Body of pancreas (tissue), 4 donors: ENCODE measurements at regions not wholly inside any gene's neighbourhood (a gene's known extent, or its start where the extent isn't known, plus 50 kb on each side); places are given as distances from the start of the nearest gene placed in this dataset.

Experiments
- ATAC-seq: fragments of 150-250 bp; one replicate; pipeline ENCODE4 v1.9.1; 2016
- DNase-seq, 4 donors: peaks; one replicate each; pipeline ENCODE4 v3.0.0-alpha.2; 2019
- H3K27ac ChIP-seq, 4 donors: fragments of 200-600 bp; sonication (generic); 1 replicate in 3 of 4; 2 replicates in 1 of 4; pipeline versions ENCODE4 v1.5.1 to v1.6.1; 2016 to 2019; ENCODE audit warnings: mild to moderate bottlenecking in 1 of 4, mixed read lengths in 1 of 4, moderate library complexity in 1 of 4
- H3K27me3 ChIP-seq, 2 donors: fragments of 200-600 bp; sonication (generic); one replicate each; pipeline ENCODE4 v1.6.0; 2016; ENCODE audit warnings: mild to moderate bottlenecking in 1 of 2
- H3K36me3 ChIP-seq, 2 donors: fragments of 200-600 bp; sonication (generic); replicated peaks in 1 of 2; 2 replicates each; pipeline ENCODE4 v1.5.1; 2016; ENCODE audit warnings: low read depth in 2 of 2; ENCODE audit not compliant: insufficient read depth in 1 of 2
- H3K4me1 ChIP-seq: fragments of 200-600 bp; sonication (generic); one replicate; pipeline ENCODE4 v1.6.0; 2016
- H3K4me3 ChIP-seq, 2 donors: fragments of 200-600 bp; sonication (generic); 1 replicate in 1 of 2; 2 replicates in 1 of 2; pipeline ENCODE4 v1.5.1; 2016 to 2019
- H3K9me3 ChIP-seq, 3 donors: fragments of 200-600 bp; sonication (generic); 1 replicate in 2 of 3; 2 replicates in 1 of 3; pipeline ENCODE4 v1.5.1; 2016
- CTCF ChIP-seq, 7 experiments: fragments of 450-650 bp in 4 of 7; fragments of 200-600 bp in 3 of 7; sonication (generic) in 3 of 7; IDR thresholded peaks; one replicate each; pipeline ENCODE4 v1.5.1; 2016 to 2019; ENCODE audit warnings: antibody characterized with exemption in 7 of 7
- POLR2A ChIP-seq, 3 donors: fragments of 450-650 bp; IDR thresholded peaks; one replicate each; pipeline ENCODE4 v1.6.1; 2016; ENCODE audit warnings: antibody characterized with exemption in 3 of 3, mild to moderate bottlenecking in 2 of 3
- WGBS, 2 donors: methylation state at CpG; one replicate each; pipeline ENCODE4 v1.1.5; 2017; 5-methylcytosine and 5-hydroxymethylcytosine counted together
- intact Hi-C: fragments of 100-400 bp; cut with DNase I; formaldehyde crosslinking; loops from one replicate; pipeline ENCODE4 v1.15.1; 2023

- H3K4me3 ChIP-seq = no peak overlapping the region
- no peaks in the 10 kb centered on the region for H3K36me3 ChIP-seq
- DNase-seq = no peak
- 62 to 69% methylated on average over 15 of the region's 15 CpGs for WGBS, 2 donors
- H3K4me1 ChIP-seq = no peaks in the 10 kb centered on the region
- ATAC-seq = no peak
- intact Hi-C loops = no loop called here
- TF ChIP-seq POLR2A (IDR thresholded peaks at IDR 0.05) (no peak), CTCF (IDR thresholded peaks at IDR 0.05) (no peak)
- no peak overlapping the region for H3K27ac ChIP-seq
- H3K27me3 ChIP-seq = no peaks in the 10 kb centered on the region
- H3K9me3 ChIP-seq = no peaks in the 10 kb centered on the region
Measured at GRCh38 chr4:183014361-183015084, 84.5 kb upstream of the WWC2 start.

GRCh38 chr4:183013730-183014002 lies 85.4 kb upstream of the WWC2 start:
- H3K9me3 ChIP-seq = no peaks in the 10 kb centered on the region
- WGBS, 2 donors = 62 to 82% methylated on average over 9 to 10 of the region's 10 CpGs

GRCh38 chr4:183012879-183013729 lies 86.0 kb upstream of the WWC2 start:
- TF ChIP-seq POLR2A (IDR thresholded peaks at IDR 0.05) = no peak
- no peak for TF ChIP-seq CTCF (IDR thresholded peaks at IDR 0.05)

More at GRCh38 chr4:183013730-183014002, 85.4 kb upstream of the WWC2 start:
- no peak overlapping the region for H3K4me3 ChIP-seq
- H3K4me1 ChIP-seq = no peaks in the 10 kb centered on the region
- DNase-seq (no peak), ATAC-seq (no peak)
- H3K27ac ChIP-seq = no peak overlapping the region
- intact Hi-C loops = no loop called here
- H3K36me3 ChIP-seq = no peaks in the 10 kb centered on the region
- no peaks in the 10 kb centered on the region for H3K27me3 ChIP-seq
- TF ChIP-seq CTCF (IDR thresholded peaks at IDR 0.05) (no peak), POLR2A (IDR thresholded peaks at IDR 0.05) (no peak)

GRCh38 chr4:183011213-183011907 lies 87.7 kb upstream of the WWC2 start:
- H3K27ac ChIP-seq = no peak overlapping the region
- DNase-seq = no peak
- H3K9me3 ChIP-seq = no peaks in the 10 kb centered on the region
- no peak overlapping the region for H3K4me3 ChIP-seq
- TF ChIP-seq CTCF (IDR thresholded peaks at IDR 0.05) (no peak), POLR2A (IDR thresholded peaks at IDR 0.05) (no peak)
- intact Hi-C loops = no loop called here
- H3K36me3 ChIP-seq = no peaks in the 10 kb centered on the region
- 66 to 76% methylated on average over 8 of the region's 8 CpGs for WGBS, 2 donors
- H3K4me1 ChIP-seq = no peaks in the 10 kb centered on the region
- H3K27me3 ChIP-seq = no peaks in the 10 kb centered on the region
- no peak for ATAC-seq

More at GRCh38 chr4:183012879-183013729, 86.0 kb upstream of the WWC2 start:
- H3K9me3 ChIP-seq = no peaks in the 10 kb centered on the region
- no peaks in the 10 kb centered on the region for H3K27me3 ChIP-seq
- no peak overlapping the region for H3K27ac ChIP-seq
- H3K4me1 ChIP-seq = no peaks in the 10 kb centered on the region
- no peak overlapping the region for H3K4me3 ChIP-seq
- 48 to 58% methylated on average over 13 to 18 of the region's 18 CpGs for WGBS, 2 donors
- ATAC-seq (no peak), DNase-seq (no peak)
- no peaks in the 10 kb centered on the region for H3K36me3 ChIP-seq
- intact Hi-C loops = no loop called here
